C4-2B (cell line): ENCODE measurements at regions not wholly inside any gene's neighbourhood (a gene's known extent, or its start where the extent isn't known, plus 50 kb on each side); places are given as distances from the start of the nearest gene placed in this dataset.

ENCODE experiments used
- CTCF ChIP-seq: fragments of 450-650 bp; conservative IDR thresholded peaks from 2 replicates; pipeline ENCODE4 v1.5.1; 2017; ENCODE audit warnings: mild to moderate bottlenecking
- ZFX ChIP-seq: fragments of 450-650 bp; IDR thresholded peaks from 2 replicates; pipeline ENCODE4 v1.6.1; 2017

GRCh38 chr1:30452170-30452569 is 271.2 kb downstream of the MATN1 start:
- TF ChIP-seq CTCF, result no peak
- TF ChIP-seq ZFX, result no peak
